ENCODE measurements at regions not wholly inside any gene's neighbourhood (a gene's known extent, or its start where the extent isn't known, plus 50 kb on each side); places are given as distances from the start of the nearest gene placed in this dataset.

GRCh38 chr7:26580064-26580591, 284.3 kb downstream of the SKAP2 start:
- no peak for DNase-seq (ENCODE audit: low read depth in 1 of 2, low spot score in 1 of 2)
- 23% methylated on average over 4 of the region's 4 CpGs for WGBS (ENCODE audit: missing lambda C conversion rate)
- H3K27ac ChIP-seq = no peak overlapping the region
- no peak overlapping the region for H3K4me3 ChIP-seq
- ChIA-PET CTCF (interaction anchor here (2.5 kb wide), 1 partner anchor 11 kb away, joined by 9 read pairs; no protein-coding TSS in a partner anchor), POLR2A (no interaction called here)
- no peak for FAIRE-seq
- H3K4me2 ChIP-seq = no peak overlapping the region
- TF ChIP-seq NPAS2 (CRISPR knock-in tag; IDR thresholded peaks at IDR 0.05; ENCODE audit: borderline replicate concordance) (no peak), REST (IDR thresholded peaks at IDR 0.05) (no peak), PHF8 (IDR thresholded peaks at IDR 0.05; ENCODE audit: borderline replicate concordance, low read depth) (no peak), POLR2A (IDR thresholded peaks at IDR 0.05; ENCODE audit: low read length) (no peak), CHD2 (IDR thresholded peaks at IDR 0.05; ENCODE audit: low read length, partially characterized antibody) (no peak), HMGXB4 (CRISPR knock-in tag; IDR thresholded peaks at IDR 0.05; ENCODE audit: borderline replicate concordance) (no peak), ZSCAN20 (CRISPR knock-in tag; IDR thresholded peaks at IDR 0.05) (no peak), RFX5 (IDR thresholded peaks at IDR 0.05) (no peak), CTCF (IDR thresholded peaks at IDR 0.05) (no peak), FOSL2 (IDR thresholded peaks at IDR 0.05) (no peak), FOSL2 (CRISPR knock-in tag; IDR thresholded peaks at IDR 0.05) (no peak), BCL3 (IDR thresholded peaks at IDR 0.05) (no peak), POLR2AphosphoS2 (conservative IDR thresholded peaks at IDR 0.05; ENCODE audit: low read length) (no peak), SMC3 (IDR thresholded peaks at IDR 0.05) (no peak), JUNB (IDR thresholded peaks at IDR 0.05) (no peak), HES2 (IDR thresholded peaks at IDR 0.05) (no peak), USF2 (IDR thresholded peaks at IDR 0.05) (no peak), BHLHE40 (IDR thresholded peaks at IDR 0.05; ENCODE audit: low read depth, low read length) (no peak)
- ATAC-seq = no peak
- H3K9me3 ChIP-seq = no peaks in the 10 kb centered on the region
- H3K4me1 ChIP-seq = no peaks in the 10 kb centered on the region

All from A549 (cell line).